ENCODE measurements at regions not wholly inside any gene's neighbourhood (a gene's known extent, or its start where the extent isn't known, plus 50 kb on each side); places are given as distances from the start of the nearest gene placed in this dataset.
"Not testable (repeated sequence)": the region's sequence is repeated elsewhere in the genome, so short reads cannot be mapped to it uniquely, and the experiment has no call there.

DNA sequence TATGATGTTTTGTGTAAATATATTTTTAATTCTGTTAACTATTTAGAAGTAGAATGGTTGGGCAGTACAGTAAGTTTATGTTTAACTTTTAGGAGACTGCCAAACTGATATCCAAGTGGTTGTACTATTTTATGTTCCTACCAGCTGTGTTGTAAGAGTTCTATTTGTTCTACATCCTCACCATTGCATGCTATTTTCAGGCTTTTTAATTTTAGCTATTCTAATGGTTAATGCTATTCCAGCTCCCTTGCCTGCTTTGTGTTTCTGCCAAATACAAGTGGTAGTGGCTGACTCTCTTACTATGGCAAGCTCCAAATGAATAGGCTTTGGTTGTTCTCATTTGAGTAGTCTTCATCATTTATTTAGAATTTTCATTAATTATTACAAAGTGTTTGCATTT, 476.4 kb downstream of the KIF4B start:
- no peak for DNase-seq (ENCODE audit: low spot score)

DNA sequence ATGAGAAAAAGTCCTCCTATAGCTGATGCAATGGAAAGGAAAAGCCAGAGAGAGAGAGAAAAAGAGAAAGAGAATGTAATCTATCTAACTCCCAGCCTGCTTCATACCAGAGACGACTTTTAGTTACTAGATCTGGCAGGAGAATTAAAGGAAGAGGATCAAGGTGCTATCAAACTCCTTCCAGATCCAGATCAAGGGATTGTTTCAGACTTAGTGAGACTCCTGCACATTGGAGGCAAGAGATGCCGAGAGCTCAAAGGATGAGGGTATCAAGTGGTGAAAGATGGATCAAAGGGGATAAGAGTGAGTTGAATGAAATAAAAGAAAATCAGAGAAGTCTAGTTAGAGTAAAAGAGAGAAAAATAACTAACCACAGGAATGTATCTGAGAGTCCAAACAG, 478.6 kb downstream of the KIF4B start:
- DNase-seq (ENCODE audit: low spot score) = no peak

DNA sequence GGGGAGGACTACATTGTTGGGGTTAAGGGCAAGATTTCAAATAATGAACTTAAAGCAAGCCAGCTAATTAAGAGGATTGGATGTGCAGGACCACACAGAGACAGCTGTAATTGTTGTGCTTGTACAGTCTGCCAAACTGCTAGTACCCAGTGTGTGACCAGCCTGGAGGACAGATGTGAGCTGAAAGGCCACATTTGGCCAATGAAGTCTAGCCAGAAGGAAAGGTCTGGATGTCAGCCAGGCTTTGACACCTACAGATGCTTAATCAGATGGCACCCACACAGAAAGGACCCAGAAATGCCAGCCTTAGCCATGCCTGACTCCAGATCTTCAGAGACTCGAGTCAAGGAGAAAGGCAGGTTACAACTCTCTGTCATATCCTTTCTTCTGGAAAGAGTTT, 491.1 kb downstream of the KIF4B start:
- no peak for DNase-seq (ENCODE audit: low spot score)

DNA sequence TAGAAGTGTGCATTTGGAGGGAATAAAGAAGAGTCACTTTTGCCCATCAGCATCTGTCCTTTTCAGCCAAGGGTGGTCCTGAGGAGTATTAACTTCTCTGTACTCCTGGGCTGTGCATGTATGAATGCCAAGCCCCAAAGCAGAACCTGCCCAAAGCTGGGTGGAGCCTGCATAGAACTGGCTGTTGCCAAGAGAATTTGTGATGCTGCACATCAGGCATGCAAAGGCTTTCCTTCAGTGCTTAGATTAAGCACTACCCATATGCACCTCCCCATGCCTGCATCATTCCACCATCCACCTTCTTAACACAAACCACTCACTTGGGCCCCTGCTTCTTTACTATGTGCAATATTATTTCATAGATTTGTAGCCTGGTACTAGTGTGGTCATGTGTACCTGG, 493.8 kb downstream of the KIF4B start:
- no peak for DNase-seq (ENCODE audit: low spot score)

DNA sequence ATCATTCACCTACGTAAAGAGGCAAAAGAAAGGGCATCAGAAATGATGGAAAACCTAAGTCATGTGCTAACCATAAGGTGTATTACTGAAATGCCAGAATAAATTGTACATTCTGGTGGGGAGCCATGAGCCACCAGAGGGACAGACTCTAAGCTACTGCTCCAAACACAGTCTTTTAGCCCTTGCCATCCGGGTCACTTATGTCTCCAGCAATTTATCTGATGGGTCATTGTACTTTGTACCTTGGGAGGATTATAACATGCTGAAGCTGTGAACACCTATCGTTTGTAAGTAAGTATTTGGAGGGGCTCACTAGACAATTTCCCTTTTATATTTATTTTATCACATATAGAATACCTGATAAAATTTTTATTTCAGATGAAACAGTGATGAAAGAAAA, 495.1 kb downstream of the KIF4B start:
- DNase-seq (ENCODE audit: low spot score) = no peak

DNA sequence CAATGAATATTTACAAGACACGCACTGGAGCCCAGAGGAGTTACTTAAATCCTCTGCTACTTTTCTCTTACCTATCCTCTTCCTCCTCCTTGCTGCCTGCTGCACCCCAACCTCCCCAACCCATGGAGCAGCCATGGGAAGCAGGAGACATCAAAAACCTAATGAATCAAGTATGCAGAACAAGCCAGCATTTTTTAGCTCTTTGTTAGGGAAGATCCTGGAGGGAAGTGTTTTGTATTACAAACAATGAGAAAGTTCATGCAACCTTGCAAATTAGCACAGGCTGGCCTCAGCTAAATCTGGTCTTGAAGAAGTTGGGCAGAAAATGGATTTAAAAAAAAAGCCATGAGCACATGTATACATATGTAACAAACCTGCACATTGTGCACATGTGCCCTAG, 498.8 kb downstream of the KIF4B start:
- DNase-seq (ENCODE audit: low spot score) = no peak

DNA sequence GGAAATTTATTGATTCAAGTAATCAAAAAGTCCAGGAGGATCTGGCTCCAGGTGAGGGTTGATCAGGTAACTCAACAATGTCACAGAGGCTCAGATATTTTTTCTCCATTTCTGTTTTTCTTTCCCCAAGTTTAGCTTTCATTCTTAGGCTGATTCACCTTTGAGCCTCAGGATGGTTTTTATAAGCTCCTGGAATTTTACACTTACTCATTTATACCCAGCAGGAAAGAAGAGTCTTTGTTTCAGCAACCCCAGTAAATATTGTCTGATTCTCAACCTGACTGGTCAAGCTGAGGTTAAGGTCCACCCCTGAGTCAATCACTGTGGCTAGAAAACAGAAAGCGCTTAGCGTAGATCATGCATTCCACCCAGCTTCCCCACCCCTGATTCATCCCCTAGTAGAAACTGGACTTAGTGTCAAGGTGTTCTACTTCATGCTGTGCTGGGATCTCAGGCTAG, 500.6 kb downstream of the KIF4B start:
- no peak for DNase-seq (ENCODE audit: low spot score)

DNA sequence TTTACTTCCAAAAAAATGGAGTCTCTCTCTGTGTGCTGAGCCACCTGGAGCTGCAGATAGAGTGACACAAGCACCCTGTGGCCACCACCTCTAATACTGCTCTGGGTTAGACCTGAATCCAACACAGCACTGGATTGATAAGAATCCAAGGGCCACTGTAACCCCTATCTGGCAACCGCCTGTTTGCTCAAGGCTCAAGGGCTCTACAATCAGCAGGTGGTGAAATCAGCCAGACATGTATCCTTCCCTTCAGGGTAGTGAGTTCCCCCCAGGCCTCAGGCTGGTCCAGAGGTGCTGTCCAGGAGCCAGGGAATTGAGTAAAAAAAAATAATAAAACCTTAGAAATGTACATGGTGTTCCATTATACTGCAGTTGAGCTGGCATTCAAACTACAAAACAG, 509.0 kb downstream of the KIF4B start:
- no peak for DNase-seq (ENCODE audit: low spot score)

DNA sequence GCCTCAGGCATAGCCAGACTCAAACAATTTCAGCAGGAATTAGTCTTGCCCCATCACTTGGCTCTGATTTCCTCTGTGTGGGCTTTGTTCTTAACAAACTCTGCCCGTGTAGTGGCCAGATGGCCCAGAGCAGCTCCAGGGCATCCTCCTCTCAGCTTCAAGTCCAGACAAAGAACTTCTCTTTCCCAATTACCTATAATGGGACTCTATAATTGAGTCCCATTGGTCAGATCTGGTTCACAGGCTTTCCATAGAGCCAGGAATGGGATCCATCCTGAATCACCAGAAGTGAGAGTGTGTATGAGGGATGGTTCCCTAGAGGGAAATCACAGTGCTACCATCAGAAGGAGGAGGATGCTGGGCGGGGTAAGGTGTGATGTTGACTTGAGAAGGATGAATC, 515.8 kb downstream of the KIF4B start:
- no peak for DNase-seq (ENCODE audit: low spot score)

DNA sequence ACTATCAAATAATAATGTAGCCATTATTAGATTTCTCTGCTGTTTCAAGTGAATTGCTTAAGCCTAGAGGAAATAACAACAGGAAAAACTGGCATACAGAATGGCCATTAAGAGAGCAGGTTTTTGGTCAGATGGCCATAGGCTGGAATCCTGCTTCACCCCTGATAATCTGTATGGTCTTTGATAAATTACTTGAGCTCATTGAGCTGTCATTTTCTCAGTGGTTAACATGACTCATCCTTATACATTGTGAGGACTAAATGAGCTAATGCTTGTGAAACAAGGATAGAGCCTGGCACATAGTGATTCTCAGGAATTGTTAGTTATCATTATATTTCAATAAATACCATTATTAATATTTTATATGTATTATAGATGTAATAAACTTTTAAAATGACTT, 516.5 kb downstream of the KIF4B start:
- no peak for DNase-seq (ENCODE audit: low spot score)

DNA sequence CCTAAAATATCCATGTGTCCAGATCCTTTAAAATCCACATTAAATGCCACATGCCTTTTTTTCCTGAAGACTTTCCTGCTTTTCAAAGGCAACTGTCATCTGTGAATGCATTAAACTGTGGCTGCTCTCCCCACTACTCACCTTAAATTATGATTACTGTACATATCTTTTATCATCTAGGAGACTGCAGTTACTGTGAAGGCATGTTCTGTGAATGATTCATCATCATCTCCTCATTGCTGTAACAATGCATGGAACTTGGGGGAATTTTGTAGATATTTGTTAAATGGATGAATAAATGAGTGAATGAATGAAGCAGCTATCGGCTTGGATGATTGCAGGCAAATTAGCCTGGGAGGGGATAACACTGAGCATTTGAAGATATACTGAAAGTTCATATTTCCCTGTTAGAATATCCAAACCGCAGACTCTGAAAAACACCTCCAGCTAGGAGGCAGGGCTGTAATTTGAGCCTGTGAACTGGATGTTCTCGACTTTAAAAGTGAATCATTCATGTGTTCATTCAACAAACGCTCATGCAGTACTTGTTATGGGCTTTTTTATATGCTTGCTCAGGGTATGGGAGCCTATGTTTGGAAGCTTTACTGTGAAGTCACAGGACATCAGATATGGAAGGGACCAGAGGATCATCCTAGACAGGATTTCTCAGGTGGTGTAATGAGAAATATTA, 519.2 kb downstream of the KIF4B start:
- no peak for DNase-seq (ENCODE audit: low spot score)

DNA sequence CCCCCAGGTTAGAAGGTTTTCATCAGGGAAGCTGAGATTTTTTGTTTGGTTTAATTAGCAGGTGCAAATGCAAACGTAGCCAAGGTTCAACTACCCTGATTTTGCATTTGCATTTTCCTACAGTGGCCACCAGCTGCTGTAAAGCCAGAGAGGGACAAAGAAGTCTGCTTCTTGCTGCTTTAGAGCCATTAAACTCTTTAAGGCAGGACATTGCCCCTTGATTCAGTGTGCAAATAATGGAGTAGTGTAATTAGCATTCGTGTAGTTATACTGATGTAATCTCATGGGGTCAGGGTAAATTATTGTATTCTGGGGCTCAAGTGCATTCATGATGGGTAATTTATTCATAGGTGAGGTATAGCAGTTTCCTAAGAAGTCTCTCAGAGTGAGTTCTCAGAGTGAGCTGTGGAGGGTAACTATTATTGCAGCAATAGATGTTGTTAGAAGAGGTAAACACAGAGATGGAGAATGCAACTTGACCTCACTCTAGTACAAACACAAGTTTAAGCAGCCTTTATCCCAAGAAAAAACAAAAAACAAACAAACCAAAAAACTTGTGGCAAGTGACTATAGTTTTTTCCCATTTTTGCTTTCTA, 526.5 kb downstream of the KIF4B start:
- DNase-seq (ENCODE audit: low spot score) = no peak

DNA sequence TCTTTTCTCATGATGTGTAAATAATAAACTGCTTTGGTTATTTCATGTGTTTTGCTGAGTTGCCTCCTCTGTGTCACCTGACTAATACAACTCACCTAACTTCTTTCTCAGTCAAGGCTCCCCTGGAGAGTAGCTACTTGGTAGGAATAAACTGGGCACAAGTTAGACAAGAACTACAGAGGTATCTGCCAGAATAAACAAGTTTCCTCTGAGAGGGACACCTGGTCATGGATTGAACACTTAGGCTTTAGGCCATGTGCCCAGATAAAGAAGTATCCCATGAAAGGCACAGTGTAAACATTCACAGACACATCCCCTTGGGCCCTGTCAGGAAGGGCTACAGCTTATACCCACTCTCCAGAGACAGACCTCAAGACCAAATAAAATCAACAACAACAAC, 532.5 kb downstream of the KIF4B start:
- DNase-seq (ENCODE audit: low spot score) = no peak

DNA sequence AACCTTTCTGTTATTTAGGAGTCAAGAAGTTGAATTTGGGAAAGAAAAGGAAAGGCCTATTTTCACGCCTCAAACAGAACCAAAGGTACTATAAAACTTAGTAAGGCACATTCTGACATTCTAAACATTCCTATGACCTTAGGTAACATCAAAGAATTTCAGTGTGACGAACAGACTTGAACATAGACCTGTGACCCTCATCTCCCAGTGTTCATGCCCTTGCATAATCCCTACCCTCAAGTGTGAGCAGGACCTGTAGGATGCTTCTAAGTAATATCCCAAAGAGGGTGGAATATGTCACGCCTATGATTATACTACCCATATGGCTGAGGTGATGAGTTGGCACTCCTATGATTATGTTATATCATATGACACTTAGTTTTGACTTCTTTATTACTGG, 540.9 kb downstream of the KIF4B start:
- no peak for DNase-seq (ENCODE audit: low spot score)

DNA sequence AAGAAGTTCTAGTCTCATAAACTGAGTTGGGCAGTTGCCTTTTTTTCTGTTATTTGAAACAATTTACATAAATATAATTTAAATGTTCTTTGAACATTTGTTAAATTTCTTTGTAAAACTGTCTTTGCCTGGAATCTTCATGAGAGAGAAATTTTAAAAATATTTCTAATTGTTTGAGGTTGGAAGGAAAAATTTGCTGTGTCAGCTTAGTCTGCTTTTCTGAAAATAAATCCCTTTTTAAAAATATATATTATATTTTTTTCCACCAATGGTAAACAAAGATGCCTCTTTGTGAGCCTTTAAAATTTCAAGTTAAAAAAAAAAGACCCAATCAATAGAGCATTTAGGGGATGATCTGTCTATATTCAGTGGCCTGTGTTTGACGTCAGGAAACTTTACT, 542.7 kb downstream of the KIF4B start:
- DNase-seq (ENCODE audit: low spot score) = no peak

DNA sequence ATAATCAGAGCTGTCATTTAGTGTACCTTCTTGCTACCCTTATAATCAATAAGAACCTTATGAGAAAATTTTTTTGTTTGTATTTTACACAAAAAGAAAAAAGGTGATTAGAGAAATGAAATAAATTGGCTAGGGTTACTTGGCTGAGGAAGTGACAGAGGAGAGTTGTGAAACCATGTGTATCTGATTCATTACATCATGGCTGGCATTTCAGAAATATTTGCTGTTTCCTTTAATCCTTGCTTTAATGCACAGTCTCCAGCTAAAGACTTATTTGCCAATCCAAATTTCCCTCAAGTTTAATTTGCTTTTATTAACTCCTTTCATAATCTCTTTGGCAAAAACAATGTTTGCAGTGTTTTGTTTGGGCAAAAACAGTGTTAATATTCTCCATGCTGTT, 543.1 kb downstream of the KIF4B start:
- DNase-seq (ENCODE audit: low spot score) = no peak

DNA sequence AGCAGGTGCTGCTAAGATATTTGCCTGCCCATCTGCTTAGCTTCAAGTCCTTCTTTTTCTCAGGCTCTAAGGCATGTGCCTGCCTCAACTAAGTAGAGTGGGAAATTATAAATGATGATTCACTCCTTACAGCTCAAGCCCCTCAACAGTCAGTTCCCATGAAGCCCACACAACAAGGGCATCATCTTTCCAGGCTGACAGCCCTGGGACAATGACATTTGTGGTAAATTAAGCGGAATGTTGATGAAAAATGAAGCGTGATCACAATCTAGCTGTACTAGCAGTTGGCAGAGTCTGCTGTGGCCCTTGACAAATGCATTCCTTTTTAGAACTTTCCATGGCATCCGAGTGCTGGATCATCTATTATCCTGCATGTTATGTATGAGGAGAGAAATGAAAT, 548.6 kb downstream of the KIF4B start:
- no peak for DNase-seq (ENCODE audit: low spot score)

DNA sequence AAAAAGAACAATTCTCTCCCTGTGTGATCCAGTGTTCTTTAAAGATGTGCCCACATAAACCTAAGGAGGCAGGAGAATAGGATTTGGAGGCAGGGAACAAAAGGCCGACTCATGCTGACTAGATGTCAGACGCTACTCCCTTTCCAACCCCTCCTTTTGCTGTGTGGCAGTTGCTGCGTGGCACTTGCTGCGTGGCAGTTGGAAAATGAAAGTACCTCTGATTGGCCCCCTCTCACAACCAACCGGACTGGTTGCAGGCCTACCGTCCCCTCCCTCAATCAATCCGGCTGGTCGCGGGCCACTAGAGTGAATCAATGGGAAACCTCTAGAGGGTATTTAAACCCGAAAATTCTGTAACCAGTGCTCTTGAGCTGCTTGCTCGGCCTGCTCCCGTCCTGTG, 551.0 kb downstream of the KIF4B start:
- DNase-seq (ENCODE audit: low spot score) = no peak

DNA sequence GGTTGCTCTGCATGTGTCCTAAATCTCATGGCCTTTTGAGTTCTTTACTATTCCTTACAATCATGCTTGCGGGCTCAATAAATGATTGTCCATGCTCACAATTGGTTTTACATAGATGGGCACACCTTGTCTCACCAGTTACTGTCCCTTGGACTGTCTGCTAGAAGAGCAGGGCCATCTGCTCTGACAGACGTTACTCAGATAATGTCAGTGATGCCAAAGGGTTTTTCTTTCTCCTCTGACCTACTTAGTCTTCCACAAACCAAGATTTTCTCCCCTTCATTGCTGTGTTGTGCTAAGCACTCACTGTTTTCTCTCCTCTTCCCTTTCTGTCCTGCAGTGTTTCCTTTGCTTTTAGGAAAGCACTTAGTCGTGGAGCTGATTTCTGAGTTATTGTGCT, 562.3 kb downstream of the KIF4B start:
- DNase-seq (ENCODE audit: low spot score) = no peak

DNA sequence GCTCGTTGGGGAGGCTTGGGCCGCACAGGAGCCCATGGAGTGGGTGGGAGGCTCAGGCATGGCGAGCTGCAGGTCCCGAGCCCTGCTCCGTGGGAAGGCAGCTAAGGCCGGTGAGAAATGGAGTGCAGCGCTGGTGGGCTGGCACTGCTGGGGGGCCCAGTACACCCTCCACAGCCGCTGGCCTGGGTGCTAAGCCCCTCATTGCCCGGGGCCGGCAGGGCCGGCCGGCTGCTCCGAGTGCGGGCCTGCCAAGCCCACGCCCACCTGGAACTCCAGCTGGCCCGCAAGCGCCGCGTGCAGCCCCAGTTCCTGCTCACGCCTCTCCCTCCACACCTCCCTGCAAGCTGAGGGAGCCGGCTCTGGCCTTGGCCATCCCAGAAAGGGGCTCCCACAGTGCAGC, 573.3 kb downstream of the KIF4B start:
- not testable (repeated sequence) for DNase-seq (ENCODE audit: low spot score)

DNA sequence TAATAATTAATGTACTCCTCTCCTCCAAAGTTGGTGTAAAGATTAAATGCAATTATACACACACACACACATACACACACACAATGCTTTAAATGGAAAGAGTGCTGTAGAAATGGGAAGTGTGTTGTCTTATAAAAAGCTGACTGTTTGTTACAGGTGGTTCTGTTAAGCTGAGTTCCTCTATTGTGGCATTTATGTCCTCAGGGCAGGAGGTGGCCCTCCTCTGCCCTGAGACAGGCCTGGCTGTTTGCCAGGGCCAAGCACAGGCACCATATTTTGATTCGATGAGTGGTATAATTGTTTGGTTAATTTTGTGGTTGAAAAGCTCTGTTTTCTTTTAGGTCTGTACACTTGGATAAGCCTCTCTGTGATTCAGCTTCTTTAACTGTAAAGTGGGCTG, 573.9 kb downstream of the KIF4B start:
- DNase-seq (ENCODE audit: low spot score) = no peak

DNA sequence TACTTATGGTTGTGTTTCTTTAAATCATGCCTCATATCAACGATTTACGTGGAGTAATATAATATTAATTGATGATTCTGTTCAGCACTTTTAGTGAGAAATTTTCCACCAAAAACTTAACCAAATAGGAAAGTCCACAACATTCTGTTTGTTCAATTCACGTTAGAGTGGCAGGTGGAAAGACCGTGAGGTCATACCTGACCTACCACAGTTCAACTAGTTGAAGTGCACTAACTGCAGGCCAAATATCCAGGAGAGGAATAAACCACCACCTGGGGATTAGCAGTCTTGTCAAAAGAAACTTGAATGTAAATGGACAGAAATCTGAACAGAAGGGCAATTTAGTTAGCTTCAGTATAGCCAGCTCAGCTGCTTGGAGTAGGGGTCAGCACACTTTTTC, 577.7 kb downstream of the KIF4B start:
- DNase-seq (ENCODE audit: low spot score) = no peak

DNA sequence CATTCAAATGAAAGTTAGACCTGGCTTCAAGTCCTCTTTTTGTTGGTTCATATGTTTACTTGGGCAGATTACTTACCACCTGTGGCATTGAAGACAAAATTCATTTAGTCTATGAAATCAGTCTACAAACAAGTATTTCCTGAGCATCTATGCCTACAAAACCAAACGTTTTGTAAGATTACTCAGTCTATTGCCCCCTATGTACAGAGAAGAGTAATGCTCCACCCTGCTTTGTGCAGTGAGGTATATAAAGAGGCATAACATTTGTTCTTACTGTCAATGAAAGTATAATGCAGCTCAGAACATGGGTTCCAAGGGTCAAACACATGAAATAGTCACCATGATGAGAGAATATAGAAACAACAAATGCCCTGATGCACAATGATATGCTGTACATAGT, 580.7 kb downstream of the KIF4B start:
- no peak for DNase-seq (ENCODE audit: low spot score)

DNA sequence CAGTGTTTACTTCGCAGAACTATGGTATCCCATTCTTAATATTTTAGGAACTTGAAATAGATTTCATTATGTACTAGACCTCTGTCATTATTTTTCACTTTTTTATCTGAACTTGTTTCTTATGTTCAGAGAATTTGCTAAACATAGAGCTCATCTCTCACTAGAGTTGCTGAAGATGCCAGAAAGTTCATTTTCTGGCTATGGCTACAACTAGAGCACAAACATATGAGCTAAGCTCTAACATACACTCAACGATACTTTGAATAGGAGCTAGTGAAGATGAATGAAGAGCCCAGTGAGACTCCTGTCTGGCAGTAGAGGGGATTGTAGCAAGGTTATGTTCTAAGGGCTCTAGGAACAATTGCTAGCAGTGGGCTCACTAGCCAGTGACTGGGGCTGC, 582.2 kb downstream of the KIF4B start:
- DNase-seq (ENCODE audit: low spot score) = no peak

Data from mesenteric fat pad (tissue), 1 donor.